C4-2B (cell line): ENCODE measurements at regions not wholly inside any gene's neighbourhood (a gene's known extent, or its start where the extent isn't known, plus 50 kb on each side); places are given as distances from the start of the nearest gene placed in this dataset.

Experiments
- H3K27ac ChIP-seq: fragments of 450-650 bp; 2 replicates; pipeline ENCODE4 v1.5.1; 2017
- ZFX ChIP-seq: fragments of 450-650 bp; IDR thresholded peaks from 2 replicates; pipeline ENCODE4 v1.6.1; 2017
- TF ChIP-seq, protein P1 (sequence below): fragments of 450-650 bp; conservative IDR thresholded peaks from 2 replicates; pipeline ENCODE4 v1.5.1; 2017; ENCODE audit warnings: mild to moderate bottlenecking

DNA sequence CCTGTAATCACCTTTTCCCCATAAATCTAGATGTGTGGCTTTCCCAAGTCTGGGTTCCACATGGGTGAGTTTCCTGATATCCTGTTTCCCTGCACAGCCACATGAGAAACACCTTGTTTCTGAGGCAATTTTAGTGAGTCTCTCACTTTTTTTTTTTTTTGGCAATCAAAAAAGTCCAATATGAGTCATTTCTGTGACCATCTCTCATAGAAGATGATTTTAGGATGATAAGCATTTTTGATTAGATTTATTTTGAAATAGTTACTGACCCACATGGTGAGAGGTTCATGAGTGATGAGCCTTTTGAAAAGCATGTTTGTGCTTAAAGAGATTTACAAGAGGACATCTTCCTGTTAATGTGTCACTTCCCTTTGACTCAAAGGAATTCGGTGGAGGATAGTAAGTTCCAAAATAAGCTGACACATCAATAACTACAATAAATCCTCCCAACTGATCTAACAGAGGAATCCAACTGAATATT, 464.0 kb downstream of the INHBA start:
- TF ChIP-seq, protein P1, sequence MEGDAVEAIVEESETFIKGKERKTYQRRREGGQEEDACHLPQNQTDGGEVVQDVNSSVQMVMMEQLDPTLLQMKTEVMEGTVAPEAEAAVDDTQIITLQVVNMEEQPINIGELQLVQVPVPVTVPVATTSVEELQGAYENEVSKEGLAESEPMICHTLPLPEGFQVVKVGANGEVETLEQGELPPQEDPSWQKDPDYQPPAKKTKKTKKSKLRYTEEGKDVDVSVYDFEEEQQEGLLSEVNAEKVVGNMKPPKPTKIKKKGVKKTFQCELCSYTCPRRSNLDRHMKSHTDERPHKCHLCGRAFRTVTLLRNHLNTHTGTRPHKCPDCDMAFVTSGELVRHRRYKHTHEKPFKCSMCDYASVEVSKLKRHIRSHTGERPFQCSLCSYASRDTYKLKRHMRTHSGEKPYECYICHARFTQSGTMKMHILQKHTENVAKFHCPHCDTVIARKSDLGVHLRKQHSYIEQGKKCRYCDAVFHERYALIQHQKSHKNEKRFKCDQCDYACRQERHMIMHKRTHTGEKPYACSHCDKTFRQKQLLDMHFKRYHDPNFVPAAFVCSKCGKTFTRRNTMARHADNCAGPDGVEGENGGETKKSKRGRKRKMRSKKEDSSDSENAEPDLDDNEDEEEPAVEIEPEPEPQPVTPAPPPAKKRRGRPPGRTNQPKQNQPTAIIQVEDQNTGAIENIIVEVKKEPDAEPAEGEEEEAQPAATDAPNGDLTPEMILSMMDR, result no peak
- no peak for TF ChIP-seq ZFX
- H3K27ac ChIP-seq, result no peak overlapping the region

DNA sequence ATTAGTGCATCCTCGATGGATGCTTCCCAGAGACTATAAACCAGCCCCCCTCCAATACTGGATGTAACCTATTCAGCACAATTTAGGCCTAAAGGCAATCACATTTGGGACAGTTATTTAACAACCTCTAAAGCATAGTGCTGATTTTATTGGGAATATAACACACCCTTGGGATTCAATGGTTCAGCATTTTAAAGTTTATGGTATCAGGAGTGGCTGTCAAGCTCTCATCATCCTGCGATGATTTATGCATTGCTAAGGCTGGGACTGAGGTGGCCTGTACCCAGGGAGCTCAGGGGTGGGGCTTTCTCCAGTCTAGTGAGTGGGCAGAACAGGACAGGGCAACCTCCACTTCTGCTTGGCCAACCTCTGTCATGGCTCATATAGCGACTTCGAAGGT, 464.9 kb downstream of the INHBA start:
- no peak overlapping the region for H3K27ac ChIP-seq
- no peak for TF ChIP-seq ZFX
- TF ChIP-seq, protein P1, result no peak

DNA sequence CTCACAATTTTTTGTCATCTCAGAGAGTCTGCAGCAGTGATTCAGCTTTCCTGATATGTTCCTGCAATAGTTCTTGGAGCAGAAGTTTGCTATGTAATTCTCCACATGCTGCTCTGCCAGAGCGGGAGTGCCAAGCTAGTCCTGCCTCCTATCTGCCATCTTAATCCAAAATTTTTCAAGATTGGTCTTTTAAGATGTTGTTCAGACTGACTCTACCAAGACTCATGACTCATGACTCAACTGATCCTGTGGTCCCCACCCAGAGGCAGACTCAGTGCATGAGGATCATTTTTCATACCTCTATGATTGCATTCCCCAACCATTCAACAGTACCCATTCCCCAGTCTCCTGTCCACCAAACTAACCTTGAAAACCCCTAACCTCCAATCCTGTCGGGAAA, 470.8 kb downstream of the INHBA start:
- no peak overlapping the region for H3K27ac ChIP-seq
- TF ChIP-seq, protein P1, result no peak
- no peak for TF ChIP-seq ZFX

DNA sequence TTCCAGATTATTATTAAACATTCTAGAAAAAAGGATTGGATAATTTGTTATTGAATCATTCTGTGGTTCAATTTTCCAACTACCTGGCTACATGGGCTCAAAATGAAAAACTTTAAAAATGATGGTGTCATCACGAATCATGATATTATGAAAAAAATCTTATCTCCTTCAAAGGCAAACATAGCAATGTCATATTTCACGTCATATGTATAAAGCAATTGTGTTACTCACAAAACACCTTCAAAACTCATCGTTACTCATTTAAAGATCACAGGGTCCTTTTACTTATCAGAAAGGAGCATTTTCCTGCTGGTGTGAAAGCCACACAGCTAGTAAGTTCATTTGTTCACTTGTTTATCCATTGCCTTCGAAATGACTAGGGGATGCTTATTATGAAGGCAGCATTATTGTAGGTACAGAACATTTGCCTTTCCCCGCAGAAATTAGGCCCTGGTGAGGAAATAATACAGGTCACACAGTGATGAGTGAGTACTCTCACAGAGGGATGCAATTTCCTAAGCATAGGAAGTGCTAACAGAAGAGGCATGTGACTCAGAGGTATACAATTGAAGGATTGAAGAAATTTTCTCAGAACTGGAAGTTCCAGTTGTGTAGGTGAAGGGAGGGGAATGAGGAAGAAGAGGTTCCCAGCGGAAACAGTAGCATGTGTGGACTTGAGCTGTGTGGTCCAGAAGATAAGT, 478.7 kb downstream of the INHBA start:
- TF ChIP-seq ZFX, result no peak
- TF ChIP-seq, protein P1, result no peak
- no peak overlapping the region for H3K27ac ChIP-seq

DNA sequence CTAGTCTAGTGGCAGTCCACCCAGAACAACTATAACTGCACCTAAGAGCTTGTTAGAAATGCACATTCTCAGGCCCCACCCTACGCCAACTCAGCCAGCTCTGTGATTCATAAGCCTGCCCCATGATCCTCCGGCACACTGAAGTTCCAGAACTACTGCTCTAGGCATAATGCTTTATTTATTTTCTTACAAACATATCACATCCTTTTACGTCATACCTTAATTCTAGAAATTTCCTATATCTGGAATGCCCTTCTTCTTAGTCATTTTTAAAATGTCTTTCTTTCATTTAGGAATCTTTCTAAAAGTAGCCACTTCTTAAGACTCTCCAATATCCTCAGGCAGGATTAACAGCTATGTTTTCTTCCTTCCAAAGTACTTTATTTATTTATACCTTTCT, 480.1 kb downstream of the INHBA start:
- TF ChIP-seq, protein P1, result no peak
- no peak for TF ChIP-seq ZFX
- H3K27ac ChIP-seq, result no peak overlapping the region

DNA sequence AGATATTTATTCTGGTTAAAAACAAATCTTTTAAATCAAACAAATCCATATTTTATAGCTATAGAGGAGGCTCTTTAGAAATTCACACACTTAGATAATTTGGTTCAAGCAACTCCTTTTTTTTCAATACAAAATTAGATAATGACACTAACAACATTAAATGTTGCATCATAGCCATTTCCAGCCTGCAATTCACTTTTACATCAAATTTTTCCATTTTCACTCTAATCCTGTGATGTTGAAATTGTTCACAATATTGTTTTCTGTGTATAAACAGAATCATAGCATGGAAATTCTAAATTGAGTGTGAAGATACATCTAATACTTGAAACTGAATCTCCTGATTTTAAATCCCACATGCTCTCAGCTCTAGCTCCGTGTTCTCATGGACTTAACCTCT, 482.6 kb downstream of the INHBA start:
- no peak overlapping the region for H3K27ac ChIP-seq
- TF ChIP-seq, protein P1, result no peak
- TF ChIP-seq ZFX, result no peak

DNA sequence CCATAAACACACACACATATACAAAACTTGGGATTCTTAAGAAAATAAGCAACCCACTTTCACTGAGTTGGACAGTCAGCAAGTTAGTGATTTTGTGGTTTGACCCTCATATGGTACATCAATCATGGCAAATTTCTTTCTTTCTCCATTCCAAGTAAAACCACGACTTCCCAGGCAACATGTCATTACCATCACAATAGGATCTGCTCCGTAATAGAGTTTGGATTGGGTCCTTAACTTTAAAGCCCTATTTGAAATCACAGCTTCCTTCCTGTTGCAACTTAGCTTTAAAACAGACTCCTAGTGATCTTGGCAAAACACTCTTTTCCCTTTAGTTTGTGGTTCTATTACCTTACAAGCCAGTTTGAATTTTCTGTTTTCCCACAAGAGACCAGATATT, 483.6 kb downstream of the INHBA start:
- TF ChIP-seq ZFX, result no peak
- TF ChIP-seq, protein P1, result no peak
- no peak overlapping the region for H3K27ac ChIP-seq
